ENCODE measurements at regions not wholly inside any gene's neighbourhood (a gene's known extent, or its start where the extent isn't known, plus 50 kb on each side); places are given as distances from the start of the nearest gene placed in this dataset.
A peak's percentile ranks its signal among the peaks of the same experiment; 100 is the strongest.

DNA sequence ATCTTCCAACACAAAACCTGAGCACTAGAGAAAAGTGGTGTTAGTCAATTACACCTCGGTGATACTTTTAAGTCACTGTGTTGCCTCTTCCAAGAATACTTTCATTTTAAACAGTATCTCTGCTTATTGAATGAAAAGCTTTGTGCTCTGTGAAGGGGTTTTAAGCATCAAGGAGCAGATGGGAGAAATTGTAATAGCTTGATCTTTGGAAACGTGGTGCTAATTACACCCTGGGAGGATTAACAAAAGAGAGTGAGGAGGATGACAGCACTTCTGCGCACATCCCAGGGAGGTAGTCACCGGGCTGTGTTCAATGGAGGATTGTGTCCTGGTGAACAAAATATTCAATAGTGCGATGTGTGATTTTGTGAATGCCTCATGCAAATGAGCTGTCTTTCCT, 477.4 kb upstream of the ADAMTS16 start:
- H3K36me3 ChIP-seq: no peaks in the 10 kb centered on the region
- no peaks in the 10 kb centered on the region for H3K27me3 ChIP-seq (replicated peaks)
- H3K27ac ChIP-seq: no peak overlapping the region
- DNase-seq (ENCODE audit: low read depth in 1 of 2, low spot score in 2 of 2): no peak
- H3K4me1 ChIP-seq (replicated peaks): no peaks in the 10 kb centered on the region
- H3K9me3 ChIP-seq (replicated peaks): no peaks in the 10 kb centered on the region
- H3K4me3 ChIP-seq: no peak overlapping the region

DNA sequence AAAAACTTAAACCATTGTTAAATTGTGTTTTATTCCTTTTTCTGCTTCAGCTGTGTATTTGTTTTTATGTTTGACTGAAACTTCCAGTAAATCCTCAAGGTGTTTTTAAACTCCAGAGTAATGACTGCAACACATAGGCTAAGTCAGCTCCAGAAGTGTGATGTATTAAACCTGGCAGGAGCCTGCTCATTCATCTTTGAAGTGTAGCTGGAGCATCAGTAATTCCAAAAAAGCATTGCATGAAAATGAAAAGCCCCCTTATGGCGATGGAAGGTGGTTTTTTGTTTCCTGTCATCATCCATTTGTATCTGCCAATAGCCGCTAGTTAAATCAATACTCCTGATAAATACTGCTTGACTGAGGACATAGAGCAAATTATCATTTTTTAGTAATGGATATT, 474.2 kb upstream of the ADAMTS16 start:
- H3K9me3 ChIP-seq (replicated peaks): no peaks in the 10 kb centered on the region
- H3K27me3 ChIP-seq (replicated peaks): no peaks in the 10 kb centered on the region
- no peaks in the 10 kb centered on the region for H3K36me3 ChIP-seq
- H3K27ac ChIP-seq: no peak overlapping the region
- no peaks in the 10 kb centered on the region for H3K4me1 ChIP-seq (replicated peaks)
- no peak for DNase-seq (ENCODE audit: low read depth in 1 of 2, low spot score in 2 of 2)
- H3K4me3 ChIP-seq: no peak overlapping the region

GRCh38 chr5:4674166-4674565, 466.0 kb upstream of the ADAMTS16 start:
- no peak overlapping the region for H3K27ac ChIP-seq
- no peak overlapping the region for H3K4me3 ChIP-seq
- no peaks in the 10 kb centered on the region for H3K4me1 ChIP-seq (replicated peaks)
- no peaks in the 10 kb centered on the region; the same call in 1 of the 2 replicates for H3K9me3 ChIP-seq (replicated peaks)
- no peaks in the 10 kb centered on the region for H3K36me3 ChIP-seq
- H3K27me3 ChIP-seq (replicated peaks): no peaks in the 10 kb centered on the region
- DNase-seq (ENCODE audit: low read depth in 1 of 2, low spot score in 2 of 2): no peak

DNA sequence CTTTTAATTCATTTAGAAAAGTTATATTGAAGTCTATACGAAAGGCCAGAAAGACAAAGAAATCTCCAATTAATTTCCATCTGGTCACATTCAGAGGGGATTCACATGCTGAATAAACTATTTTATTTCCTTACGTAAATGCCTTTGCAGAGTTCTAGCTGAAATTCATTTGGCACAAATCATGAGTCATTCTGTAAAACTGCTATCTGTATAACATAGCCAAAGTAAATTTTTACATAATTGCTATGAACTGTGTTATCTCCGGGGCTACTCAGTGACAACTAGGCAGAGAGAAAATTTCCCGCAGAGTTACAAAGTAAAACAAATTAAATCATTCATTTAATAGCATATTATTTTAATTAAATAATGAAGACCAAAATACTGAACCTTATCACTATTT, 463.2 kb upstream of the ADAMTS16 start:
- Histone ChIP-seq H3K4me3 (no peak overlapping the region), H3K27me3 (replicated peaks) (no peaks in the 10 kb centered on the region), H3K4me1 (replicated peaks) (no peaks in the 10 kb centered on the region), H3K36me3 (no peaks in the 10 kb centered on the region), H3K27ac (no peak overlapping the region), H3K9me3 (replicated peaks) (no peaks in the 10 kb centered on the region; the same call in 1 of the 2 replicates)
- DNase-seq (ENCODE audit: low read depth in 1 of 2, low spot score in 2 of 2): no peak

- Histone ChIP-seq H3K4me3 (no peak overlapping the region), H3K36me3 (no peaks in the 10 kb centered on the region), H3K27ac (no peak overlapping the region), H3K4me1 (replicated peaks) (no peaks in the 10 kb centered on the region), H3K9me3 (replicated peaks) (peaks cover 7% of the 10 kb centered on the region; the same call in 1 of the 2 replicates), H3K27me3 (replicated peaks) (no peaks in the 10 kb centered on the region)
- DNase-seq (ENCODE audit: low read depth in 1 of 2, low spot score in 2 of 2): no peak
Measured at GRCh38 chr5:4684946-4685345, 455.2 kb upstream of the ADAMTS16 start.

- no peaks in the 10 kb centered on the region for H3K36me3 ChIP-seq
- no peak overlapping the region for H3K27ac ChIP-seq
- no peaks in the 10 kb centered on the region for H3K27me3 ChIP-seq (replicated peaks)
- DNase-seq (ENCODE audit: low read depth in 1 of 2, low spot score in 2 of 2): no peak
- no peaks in the 10 kb centered on the region for H3K9me3 ChIP-seq (replicated peaks)
- H3K4me3 ChIP-seq: no peak overlapping the region
- no peaks in the 10 kb centered on the region for H3K4me1 ChIP-seq (replicated peaks)
Measured at GRCh38 chr5:4698596-4698995, 441.5 kb upstream of the ADAMTS16 start.

DNA sequence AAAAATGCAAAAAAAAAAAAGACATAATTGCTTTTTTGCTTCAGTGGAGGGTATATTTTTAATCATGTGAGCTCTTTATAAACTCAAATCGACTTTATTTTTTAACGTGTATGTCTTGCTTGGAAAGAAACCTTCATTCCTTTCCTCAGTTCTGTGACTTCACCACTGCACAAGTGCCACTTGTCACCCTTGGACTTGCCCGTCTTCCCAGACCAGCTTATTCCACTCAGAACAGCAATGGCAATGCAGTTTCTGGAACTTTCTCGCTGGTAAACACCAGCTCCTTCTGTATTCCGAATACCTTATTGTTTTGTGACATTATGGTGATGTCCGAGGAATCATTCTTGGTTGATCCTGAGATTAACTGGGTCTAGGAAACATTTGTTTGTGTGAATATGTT, 440.5 kb upstream of the ADAMTS16 start:
- H3K27me3 ChIP-seq (replicated peaks): no peaks in the 10 kb centered on the region
- no peak for DNase-seq (ENCODE audit: low read depth in 1 of 2, low spot score in 2 of 2)
- no peaks in the 10 kb centered on the region for H3K9me3 ChIP-seq (replicated peaks)
- no peak overlapping the region for H3K27ac ChIP-seq
- no peaks in the 10 kb centered on the region for H3K36me3 ChIP-seq
- no peaks in the 10 kb centered on the region for H3K4me1 ChIP-seq (replicated peaks)
- no peak overlapping the region for H3K4me3 ChIP-seq

DNA sequence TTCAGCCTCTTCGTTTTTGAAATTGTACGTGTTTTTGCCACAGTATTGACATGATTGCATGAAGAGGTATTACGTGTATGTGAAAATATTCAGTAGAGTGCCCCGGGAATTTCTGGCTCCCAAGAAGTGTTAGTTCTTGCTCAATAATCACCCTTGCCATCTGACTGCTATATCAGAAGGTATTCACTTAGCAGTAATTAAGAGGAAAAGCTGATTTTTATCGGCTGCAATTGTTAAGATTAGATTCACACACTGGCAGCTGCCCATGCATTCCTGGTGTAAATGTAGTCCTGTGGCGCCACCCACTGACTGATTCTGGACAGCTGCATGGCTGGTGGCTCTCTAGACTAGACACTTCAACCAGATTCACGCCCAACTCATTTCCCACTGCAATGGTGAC, 440.1 kb upstream of the ADAMTS16 start:
- H3K36me3 ChIP-seq: no peaks in the 10 kb centered on the region
- peak; percentile 26 to 73 for DNase-seq (ENCODE audit: low read depth in 1 of 2, low spot score in 2 of 2)
- H3K4me3 ChIP-seq: no peak overlapping the region
- H3K4me1 ChIP-seq (replicated peaks): no peaks in the 10 kb centered on the region
- no peaks in the 10 kb centered on the region for H3K27me3 ChIP-seq (replicated peaks)
- no peaks in the 10 kb centered on the region for H3K9me3 ChIP-seq (replicated peaks)
- H3K27ac ChIP-seq: no peak overlapping the region

DNA sequence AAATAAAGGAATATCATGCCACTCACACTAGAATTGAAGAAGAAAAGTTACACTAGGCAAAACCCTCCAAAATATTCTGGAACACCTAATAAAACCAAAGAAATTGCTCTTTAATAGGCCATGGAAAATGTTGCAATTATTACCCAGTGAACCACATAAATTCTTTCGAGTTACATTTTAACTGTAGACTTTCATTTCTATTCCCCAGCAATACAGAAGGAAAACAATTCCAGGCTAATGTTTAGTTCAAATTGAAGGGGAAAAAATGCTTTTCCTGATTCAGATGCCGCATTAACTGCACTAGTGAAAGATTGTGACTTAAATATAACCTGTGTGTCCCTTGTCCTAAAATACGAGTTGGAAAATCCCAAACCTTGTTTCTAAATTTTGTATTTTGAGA, 439.3 kb upstream of the ADAMTS16 start:
- Histone ChIP-seq H3K4me1 (replicated peaks) (no peaks in the 10 kb centered on the region), H3K9me3 (replicated peaks) (no peaks in the 10 kb centered on the region), H3K36me3 (no peaks in the 10 kb centered on the region)

GRCh38 chr5:4703931-4704458, 436.1 kb upstream of the ADAMTS16 start:
- H3K4me3 ChIP-seq: no peak overlapping the region

More for the DNA sequence above, 439.3 kb upstream of the ADAMTS16 start:
- no peak overlapping the region for H3K4me3 ChIP-seq
- H3K27ac ChIP-seq: no peak overlapping the region
- no peak for DNase-seq (ENCODE audit: low read depth in 1 of 2, low spot score in 2 of 2)
- no peaks in the 10 kb centered on the region for H3K27me3 ChIP-seq (replicated peaks)

DNA sequence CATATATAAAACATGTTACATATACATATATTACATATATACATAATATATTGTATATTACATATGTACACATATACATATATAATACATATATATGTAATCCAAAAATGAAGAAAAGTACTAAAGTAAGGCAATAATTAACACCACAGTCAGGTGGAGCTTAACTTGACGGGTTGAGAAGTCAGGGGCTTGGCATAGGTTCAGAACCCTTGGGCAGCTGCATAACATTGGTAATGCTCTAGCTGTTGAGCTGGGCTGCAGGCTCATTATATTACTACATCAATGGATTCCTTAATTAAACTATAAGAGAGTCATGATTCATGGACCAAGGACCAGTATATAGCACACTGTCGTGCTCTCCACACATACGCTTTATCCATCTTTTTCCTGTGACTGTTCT, 435.2 kb upstream of the ADAMTS16 start:
- Histone ChIP-seq H3K4me3 (no peak overlapping the region), H3K27ac (no peak overlapping the region), H3K36me3 (no peaks in the 10 kb centered on the region), H3K4me1 (replicated peaks) (no peaks in the 10 kb centered on the region), H3K9me3 (replicated peaks) (no peaks in the 10 kb centered on the region), H3K27me3 (replicated peaks) (no peaks in the 10 kb centered on the region)
- DNase-seq (ENCODE audit: low read depth in 1 of 2, low spot score in 2 of 2): no peak

More at GRCh38 chr5:4703931-4704458, 436.1 kb upstream of the ADAMTS16 start:
- no peaks in the 10 kb centered on the region for H3K4me1 ChIP-seq (replicated peaks)
- no peak overlapping the region for H3K27ac ChIP-seq
- H3K36me3 ChIP-seq: no peaks in the 10 kb centered on the region
- no peak for DNase-seq (ENCODE audit: low read depth in 1 of 2, low spot score in 2 of 2)
- H3K9me3 ChIP-seq (replicated peaks): no peaks in the 10 kb centered on the region
- H3K27me3 ChIP-seq (replicated peaks): no peaks in the 10 kb centered on the region

DNA sequence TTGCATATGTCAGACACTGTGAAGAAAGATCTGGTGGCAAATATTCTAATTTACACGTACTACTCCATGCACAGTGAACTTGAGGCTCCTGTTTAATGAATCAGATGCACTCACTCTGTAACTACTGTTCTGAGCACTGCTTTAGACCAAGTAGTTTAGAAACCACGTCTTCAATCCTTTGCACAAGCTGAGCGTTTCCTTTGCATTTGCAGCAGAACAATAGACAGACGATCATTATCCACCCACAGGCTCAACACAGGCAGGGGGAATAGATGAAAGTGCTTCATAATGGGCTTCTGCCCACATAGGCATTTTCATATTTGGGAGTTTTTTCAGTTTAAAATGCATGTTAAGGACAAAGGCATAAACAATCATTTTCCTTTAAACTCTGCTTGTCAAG, 423.3 kb upstream of the ADAMTS16 start:
- H3K27ac ChIP-seq: no peak overlapping the region
- H3K36me3 ChIP-seq: no peaks in the 10 kb centered on the region
- no peaks in the 10 kb centered on the region for H3K9me3 ChIP-seq (replicated peaks)
- H3K4me1 ChIP-seq (replicated peaks): no peaks in the 10 kb centered on the region
- H3K27me3 ChIP-seq (replicated peaks): no peaks in the 10 kb centered on the region
- no peak overlapping the region for H3K4me3 ChIP-seq
- no peak for DNase-seq (ENCODE audit: low read depth in 1 of 2, low spot score in 2 of 2)

DNA sequence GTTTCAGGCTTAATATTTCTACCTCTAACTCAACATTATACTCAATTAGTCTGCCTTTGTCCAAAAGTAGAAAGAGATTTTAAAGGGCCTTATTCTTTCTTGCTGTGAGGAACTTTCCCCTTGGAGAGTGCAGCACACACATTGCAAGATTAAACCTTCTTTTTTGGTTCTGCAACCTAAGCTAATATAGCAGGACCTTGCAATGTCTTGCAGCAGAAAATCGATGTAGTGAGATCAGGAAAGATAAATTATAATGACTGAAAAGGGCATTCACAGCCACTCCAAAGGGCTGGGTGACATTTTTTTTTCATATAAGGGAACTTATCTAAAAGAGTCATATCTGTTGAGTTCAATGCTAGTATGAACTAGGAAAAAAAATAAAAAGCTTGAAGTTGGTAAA, 422.7 kb upstream of the ADAMTS16 start:
- Histone ChIP-seq H3K36me3 (no peaks in the 10 kb centered on the region), H3K27ac (no peak overlapping the region)

GRCh38 chr5:4720831-4721230, 419.3 kb upstream of the ADAMTS16 start:
- no peaks in the 10 kb centered on the region; the same call in 1 of the 2 replicates for H3K27me3 ChIP-seq (replicated peaks)
- H3K36me3 ChIP-seq: no peaks in the 10 kb centered on the region
- H3K27ac ChIP-seq: no peak overlapping the region
- no peak for DNase-seq (ENCODE audit: low read depth in 1 of 2, low spot score in 2 of 2)
- H3K9me3 ChIP-seq (replicated peaks): no peaks in the 10 kb centered on the region
- no peak overlapping the region for H3K4me3 ChIP-seq
- no peaks in the 10 kb centered on the region for H3K4me1 ChIP-seq (replicated peaks)

More for the DNA sequence above, 422.7 kb upstream of the ADAMTS16 start:
- no peaks in the 10 kb centered on the region for H3K9me3 ChIP-seq (replicated peaks)
- no peak overlapping the region for H3K4me3 ChIP-seq
- H3K27me3 ChIP-seq (replicated peaks): no peaks in the 10 kb centered on the region
- DNase-seq (ENCODE audit: low read depth in 1 of 2, low spot score in 2 of 2): no peak
- no peaks in the 10 kb centered on the region for H3K4me1 ChIP-seq (replicated peaks)

DNA sequence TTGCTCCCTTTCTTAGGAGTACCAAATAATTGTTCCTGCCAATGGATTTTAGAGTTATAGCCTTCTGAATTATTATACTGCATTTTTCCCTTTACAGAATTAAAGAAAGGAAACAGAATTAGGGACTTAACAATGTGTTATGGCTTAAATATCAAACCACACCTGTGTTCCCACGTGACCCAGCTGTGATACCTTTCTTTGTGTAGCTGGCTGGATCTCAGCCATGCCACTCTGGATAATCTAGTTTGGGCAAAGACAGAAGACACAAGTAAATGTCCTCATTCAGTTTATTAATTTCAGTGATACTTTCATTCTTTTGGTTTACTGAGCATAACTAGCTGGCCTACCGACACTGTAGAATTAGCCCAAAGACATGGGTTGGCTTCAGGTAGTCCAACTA, 417.2 kb upstream of the ADAMTS16 start:
- H3K27ac ChIP-seq: no peak overlapping the region
- no peak overlapping the region for H3K4me3 ChIP-seq
- H3K9me3 ChIP-seq (replicated peaks): no peaks in the 10 kb centered on the region
- no peak for DNase-seq (ENCODE audit: low read depth in 1 of 2, low spot score in 2 of 2)
- no peaks in the 10 kb centered on the region; the same call in 1 of the 2 replicates for H3K27me3 ChIP-seq (replicated peaks)
- no peaks in the 10 kb centered on the region for H3K36me3 ChIP-seq
- no peaks in the 10 kb centered on the region for H3K4me1 ChIP-seq (replicated peaks)
